ENCODE measurements at regions not wholly inside any gene's neighbourhood (a gene's known extent, or its start where the extent isn't known, plus 50 kb on each side); places are given as distances from the start of the nearest gene placed in this dataset.

GRCh38 chr9:11414241-11414640 lies 801.4 kb upstream of the PTPRD start:
- no peak for TF ChIP-seq CTCF (IDR thresholded peaks at IDR 0.05)
- TF ChIP-seq POLR2A (IDR thresholded peaks at IDR 0.05), result no peak
